HFF-Myc (cell line): ENCODE measurements at regions not wholly inside any gene's neighbourhood (a gene's known extent, or its start where the extent isn't known, plus 50 kb on each side); places are given as distances from the start of the nearest gene placed in this dataset.

Experiments
- DNase-seq: peaks from one replicate; pipeline ENCODE4 v3.0.0-alpha.2; 2011; ENCODE audit warnings: low read depth; ENCODE audit errors: extremely low read depth
- H3K4me3 ChIP-seq: replicated peaks from 2 replicates; pipeline ENCODE4 v1.5.1; 2011; ENCODE audit warnings: low read depth, mild to moderate bottlenecking, control low read depth, low read length
- TF ChIP-seq, protein P1 (sequence below): IDR thresholded peaks from 2 replicates; pipeline ENCODE4 v1.5.1; 2012; ENCODE audit warnings: mild to moderate bottlenecking, low read depth, low read length, control low read depth; ENCODE audit errors: missing control alignments

DNA sequence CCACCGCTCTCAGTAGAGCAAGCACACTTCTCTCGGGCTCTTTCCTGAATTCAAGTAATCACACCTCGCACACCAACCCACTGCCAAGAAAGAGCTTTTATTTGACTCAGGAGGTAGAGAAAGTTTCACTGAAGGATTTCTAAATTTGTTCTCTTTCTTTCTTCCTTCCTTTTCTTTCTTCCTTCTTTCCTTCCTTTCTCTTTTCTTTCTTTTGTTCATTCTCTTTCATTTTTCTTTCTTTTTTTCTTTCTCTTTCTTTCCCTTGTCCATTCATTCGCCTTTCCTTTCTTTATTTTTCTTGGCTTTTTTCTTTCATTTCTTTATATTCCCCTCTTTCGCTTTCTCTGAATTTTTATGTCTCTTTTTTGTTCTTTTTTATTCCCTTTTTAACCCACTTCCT lies 300.1 kb downstream of the ENC1 start:
- no peak for DNase-seq
- TF ChIP-seq, protein P1, sequence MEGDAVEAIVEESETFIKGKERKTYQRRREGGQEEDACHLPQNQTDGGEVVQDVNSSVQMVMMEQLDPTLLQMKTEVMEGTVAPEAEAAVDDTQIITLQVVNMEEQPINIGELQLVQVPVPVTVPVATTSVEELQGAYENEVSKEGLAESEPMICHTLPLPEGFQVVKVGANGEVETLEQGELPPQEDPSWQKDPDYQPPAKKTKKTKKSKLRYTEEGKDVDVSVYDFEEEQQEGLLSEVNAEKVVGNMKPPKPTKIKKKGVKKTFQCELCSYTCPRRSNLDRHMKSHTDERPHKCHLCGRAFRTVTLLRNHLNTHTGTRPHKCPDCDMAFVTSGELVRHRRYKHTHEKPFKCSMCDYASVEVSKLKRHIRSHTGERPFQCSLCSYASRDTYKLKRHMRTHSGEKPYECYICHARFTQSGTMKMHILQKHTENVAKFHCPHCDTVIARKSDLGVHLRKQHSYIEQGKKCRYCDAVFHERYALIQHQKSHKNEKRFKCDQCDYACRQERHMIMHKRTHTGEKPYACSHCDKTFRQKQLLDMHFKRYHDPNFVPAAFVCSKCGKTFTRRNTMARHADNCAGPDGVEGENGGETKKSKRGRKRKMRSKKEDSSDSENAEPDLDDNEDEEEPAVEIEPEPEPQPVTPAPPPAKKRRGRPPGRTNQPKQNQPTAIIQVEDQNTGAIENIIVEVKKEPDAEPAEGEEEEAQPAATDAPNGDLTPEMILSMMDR = no peak
- H3K4me3 ChIP-seq = no peak overlapping the region

DNA sequence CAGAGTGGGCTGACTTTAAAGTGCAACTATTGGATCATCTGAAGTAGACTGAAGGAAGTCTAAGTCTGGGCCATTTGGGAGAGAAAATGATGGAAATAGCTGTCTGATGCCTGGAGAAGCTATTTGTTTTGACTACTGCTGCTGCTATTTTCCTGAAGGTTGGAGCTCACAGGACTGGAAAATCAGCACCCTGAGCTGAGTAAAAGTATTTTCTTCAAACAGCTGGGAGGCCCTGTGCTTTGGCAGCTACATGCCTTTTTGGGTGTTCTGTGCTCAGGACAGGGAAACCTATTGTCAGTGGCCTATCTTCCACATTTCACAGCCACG lies 302.6 kb downstream of the ENC1 start:
- no peak overlapping the region for H3K4me3 ChIP-seq
- TF ChIP-seq, protein P1 = no peak

DNA sequence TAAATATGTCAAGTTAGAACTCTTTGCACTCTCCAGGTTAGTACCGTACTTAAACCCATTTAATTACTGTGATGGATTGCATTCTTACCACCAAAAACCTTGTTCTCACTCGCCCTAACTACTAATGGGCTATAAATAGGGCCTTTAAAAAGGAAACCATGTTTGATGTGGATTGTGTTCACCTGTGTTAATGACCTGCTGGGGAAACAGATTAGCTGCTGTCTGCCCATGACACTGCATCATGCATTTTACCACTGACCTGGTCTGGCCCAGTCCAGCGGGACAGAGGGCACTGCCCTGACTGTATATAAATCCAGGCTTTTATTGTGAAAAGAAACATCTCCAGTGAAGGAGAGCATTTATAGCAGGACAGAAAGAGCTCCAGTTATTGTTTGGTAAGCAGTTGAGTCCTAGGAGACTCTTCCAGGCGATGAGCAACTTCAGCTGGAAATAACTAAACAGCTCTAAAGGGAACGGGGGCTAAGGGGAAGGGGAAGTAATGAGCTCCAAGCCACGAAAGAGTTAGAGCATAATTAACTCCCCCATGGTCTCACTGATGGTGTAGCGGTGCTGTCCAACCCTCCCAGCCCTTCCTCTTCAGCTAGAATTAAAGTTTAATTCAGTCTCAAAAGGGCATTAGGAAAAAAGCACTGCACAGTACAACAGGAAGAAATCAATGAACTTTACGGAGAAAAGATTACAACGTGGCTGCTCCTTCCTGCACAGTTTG lies 303.1 kb downstream of the ENC1 start:
- no peak for DNase-seq
- no peak overlapping the region for H3K4me3 ChIP-seq
- TF ChIP-seq, protein P1 = no peak

More for the DNA sequence above, 302.6 kb downstream of the ENC1 start:
- DNase-seq = no peak

DNA sequence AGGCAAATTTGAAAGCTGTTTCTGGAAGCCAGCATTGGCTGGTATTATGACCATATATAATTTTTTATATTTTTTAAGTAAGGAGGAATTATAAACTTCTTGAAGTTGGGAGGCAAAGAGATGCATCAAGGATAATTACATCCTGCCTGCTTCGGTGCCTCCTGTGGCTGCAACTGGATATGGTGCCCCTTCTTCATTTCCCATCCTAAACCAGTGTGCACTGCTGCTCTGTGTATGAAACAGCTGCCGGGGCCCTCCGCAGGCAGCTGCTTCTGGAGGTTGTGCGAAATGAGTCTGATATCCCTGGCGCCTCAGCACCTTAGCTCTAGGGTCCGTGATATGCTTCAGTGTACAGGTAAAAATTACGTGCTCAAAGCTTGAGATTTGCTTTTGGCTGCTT lies 304.2 kb downstream of the ENC1 start:
- no peak overlapping the region for H3K4me3 ChIP-seq
- TF ChIP-seq, protein P1 = peak; percentile 39
- DNase-seq = no peak

DNA sequence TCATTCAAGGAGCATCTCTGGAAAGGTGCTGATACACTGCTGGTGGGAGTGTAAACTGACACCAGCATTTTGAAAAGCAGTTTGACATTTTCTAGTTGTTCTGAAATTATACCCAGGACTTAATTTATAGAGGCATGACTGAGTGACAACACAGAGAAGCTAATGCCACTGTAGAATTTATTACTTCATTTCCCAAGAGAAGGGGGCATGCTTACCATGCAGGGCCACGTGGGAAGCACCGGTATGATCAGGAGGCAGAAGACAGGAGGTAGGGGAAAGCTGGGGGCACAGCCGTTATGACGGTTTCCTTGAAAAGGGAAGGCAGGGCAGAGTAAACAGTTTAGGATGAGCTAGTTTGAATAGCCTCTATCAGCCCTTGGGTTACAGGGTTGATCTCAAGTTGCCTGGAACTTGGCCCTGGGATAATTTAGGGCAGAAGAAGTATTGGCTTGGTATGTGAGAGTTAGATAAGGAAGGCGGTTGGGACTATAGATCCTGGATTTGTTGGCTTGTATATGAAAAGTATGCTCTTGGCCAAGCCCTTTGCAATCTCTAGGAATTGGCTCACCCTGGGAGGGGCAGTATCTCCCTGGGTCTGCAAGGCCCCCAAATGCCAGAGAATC lies 305.7 kb downstream of the ENC1 start:
- no peak for DNase-seq
- TF ChIP-seq, protein P1 = no peak
- no peak overlapping the region for H3K4me3 ChIP-seq

DNA sequence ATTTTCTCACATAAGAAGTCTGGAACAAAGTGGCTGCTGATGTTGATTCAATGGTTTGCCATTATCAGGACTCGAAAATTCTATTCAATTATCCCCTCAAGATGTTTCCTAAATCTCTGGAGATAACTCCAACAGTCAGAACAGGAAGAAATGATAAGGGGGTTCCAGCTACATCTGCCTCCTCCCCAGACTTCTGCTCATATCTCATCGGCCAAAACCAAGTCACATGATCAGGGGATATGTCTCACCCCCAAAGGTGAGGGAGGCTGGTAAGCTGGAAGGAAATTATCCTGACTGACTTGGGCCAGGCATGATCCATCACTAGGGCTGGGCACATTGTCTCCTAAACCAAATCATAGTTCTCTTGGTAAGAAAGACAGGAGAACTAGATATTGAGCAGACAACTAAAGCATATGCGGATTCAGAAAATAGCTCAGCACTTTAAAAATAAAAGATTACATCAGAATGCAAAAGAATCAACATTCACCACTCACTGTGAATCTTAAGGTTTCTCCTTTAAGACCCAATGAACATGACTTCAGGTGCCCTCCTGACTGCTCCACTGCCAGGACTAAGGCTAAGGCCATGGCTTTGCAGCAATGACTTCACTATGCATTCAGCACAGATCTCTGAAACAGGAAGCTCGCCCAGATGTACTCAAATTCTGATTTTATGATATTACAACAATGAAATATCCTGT lies 306.3 kb downstream of the ENC1 start:
- no peak for DNase-seq
- TF ChIP-seq, protein P1 = no peak
- no peak overlapping the region for H3K4me3 ChIP-seq
